Activated CD4-positive, alpha-beta T cell treated with anti-CD3 and anti-CD28 coated beads, Interleukin-2, amount 10 ng/mL, durations not matched to agents 24 days and 14 days (primary cell): ENCODE measurements at regions not wholly inside any gene's neighbourhood (a gene's known extent, or its start where the extent isn't known, plus 50 kb on each side); places are given as distances from the start of the nearest gene placed in this dataset.

Experiments used
- DNase-seq: peaks from one replicate; pipeline ENCODE4 v3.0.0; 2022
- H3K27ac Mint-ChIP-seq: one replicate; pipeline ENCODE4 v1.8.0; 2022; ENCODE audit warnings: mild to moderate bottlenecking, mixed read lengths
- H3K27me3 Mint-ChIP-seq: one replicate; pipeline ENCODE4 v1.8.0; 2022; ENCODE audit warnings: mixed read lengths
- H3K36me3 Mint-ChIP-seq: one replicate; pipeline ENCODE4 v1.8.0; 2022; ENCODE audit warnings: low read depth, mild to moderate bottlenecking, mixed read lengths
- H3K4me1 Mint-ChIP-seq: one replicate; pipeline ENCODE4 v1.8.0; 2021; ENCODE audit warnings: mixed read lengths
- H3K4me3 Mint-ChIP-seq: one replicate; pipeline ENCODE4 v1.8.0; 2022; ENCODE audit warnings: mild to moderate bottlenecking, moderate library complexity, mixed read lengths
- H3K9me3 Mint-ChIP-seq: one replicate; pipeline ENCODE4 v1.8.0; 2021; ENCODE audit warnings: mixed read lengths
- intact Hi-C: fragments of 100-400 bp; cut with micrococcal nuclease; formaldehyde crosslinking; loops from one replicate; pipeline ENCODE4 v1.15.1; 2023

GRCh38 chr5:125004009-125004408 lies 257.6 kb upstream of the ZNF608 start:
- Mint-ChIP-seq H3K4me3 (no peak overlapping the region), H3K27ac (no peak overlapping the region), H3K36me3 (no peaks in the 10 kb centered on the region), H3K27me3 (no peaks in the 10 kb centered on the region), H3K4me1 (no peaks in the 10 kb centered on the region), H3K9me3 (no peaks in the 10 kb centered on the region)
- intact Hi-C loops = no loop called here
- no peak for DNase-seq

- H3K27me3 Mint-ChIP-seq = no peaks in the 10 kb centered on the region
- no peak overlapping the region for H3K4me3 Mint-ChIP-seq
- H3K4me1 Mint-ChIP-seq = no peaks in the 10 kb centered on the region
- no peak for DNase-seq
- no peaks in the 10 kb centered on the region for H3K9me3 Mint-ChIP-seq
- H3K27ac Mint-ChIP-seq = no peak overlapping the region
- intact Hi-C loops = no loop called here
- H3K36me3 Mint-ChIP-seq = no peaks in the 10 kb centered on the region
These were observed 258.8 kb upstream of the ZNF608 start for GRCh38 chr5:125005266-125005665.

- no peaks in the 10 kb centered on the region for H3K36me3 Mint-ChIP-seq
- H3K9me3 Mint-ChIP-seq = no peaks in the 10 kb centered on the region
- H3K4me1 Mint-ChIP-seq = no peaks in the 10 kb centered on the region
- H3K4me3 Mint-ChIP-seq = no peak overlapping the region
- no peak overlapping the region for H3K27ac Mint-ChIP-seq
- intact Hi-C loops = no loop called here
- DNase-seq = no peak
- H3K27me3 Mint-ChIP-seq = no peaks in the 10 kb centered on the region
These were observed 259.7 kb upstream of the ZNF608 start for GRCh38 chr5:125006011-125006685.

GRCh38 chr5:125010356-125010755 lies 263.9 kb upstream of the ZNF608 start:
- Mint-ChIP-seq H3K4me1 (no peaks in the 10 kb centered on the region), H3K27me3 (no peaks in the 10 kb centered on the region), H3K27ac (no peak overlapping the region), H3K9me3 (no peaks in the 10 kb centered on the region), H3K4me3 (no peak overlapping the region), H3K36me3 (no peaks in the 10 kb centered on the region)
- DNase-seq = no peak
- intact Hi-C loops = no loop called here

GRCh38 chr5:125011014-125011413 lies 264.6 kb upstream of the ZNF608 start:
- H3K4me3 Mint-ChIP-seq = no peak overlapping the region

GRCh38 chr5:125011419-125011818 lies 265.0 kb upstream of the ZNF608 start:
- no peak for DNase-seq
- Mint-ChIP-seq H3K27ac (no peak overlapping the region), H3K27me3 (no peaks in the 10 kb centered on the region), H3K36me3 (no peaks in the 10 kb centered on the region), H3K4me1 (no peaks in the 10 kb centered on the region), H3K9me3 (no peaks in the 10 kb centered on the region), H3K4me3 (no peak overlapping the region)
- intact Hi-C loops = no loop called here

More at GRCh38 chr5:125011014-125011413, 264.6 kb upstream of the ZNF608 start:
- intact Hi-C loops = no loop called here
- Mint-ChIP-seq H3K9me3 (no peaks in the 10 kb centered on the region), H3K27me3 (no peaks in the 10 kb centered on the region), H3K4me1 (no peaks in the 10 kb centered on the region), H3K27ac (no peak overlapping the region), H3K36me3 (no peaks in the 10 kb centered on the region)
- no peak for DNase-seq

- Mint-ChIP-seq H3K9me3 (no peaks in the 10 kb centered on the region), H3K27ac (no peak overlapping the region), H3K4me1 (no peaks in the 10 kb centered on the region), H3K4me3 (no peak overlapping the region), H3K27me3 (no peaks in the 10 kb centered on the region), H3K36me3 (no peaks in the 10 kb centered on the region)
- no peak for DNase-seq
- intact Hi-C loops = no loop called here
These were observed 265.5 kb upstream of the ZNF608 start for GRCh38 chr5:125011947-125012346.

GRCh38 chr5:125012727-125013451 lies 266.4 kb upstream of the ZNF608 start:
- Mint-ChIP-seq H3K36me3 (no peaks in the 10 kb centered on the region), H3K4me3 (no peak overlapping the region), H3K27me3 (no peaks in the 10 kb centered on the region), H3K4me1 (no peaks in the 10 kb centered on the region), H3K27ac (no peak overlapping the region), H3K9me3 (no peaks in the 10 kb centered on the region)
- intact Hi-C loops = no loop called here
- DNase-seq = no peak

- H3K4me3 Mint-ChIP-seq = no peak overlapping the region
- no peak for DNase-seq
- H3K36me3 Mint-ChIP-seq = no peaks in the 10 kb centered on the region
- H3K9me3 Mint-ChIP-seq = no peaks in the 10 kb centered on the region
- H3K27me3 Mint-ChIP-seq = no peaks in the 10 kb centered on the region
- intact Hi-C loops = no loop called here
- H3K27ac Mint-ChIP-seq = no peak overlapping the region
- no peaks in the 10 kb centered on the region for H3K4me1 Mint-ChIP-seq
These were observed 267.8 kb upstream of the ZNF608 start for GRCh38 chr5:125014202-125014601.

GRCh38 chr5:125017796-125018195 lies 271.4 kb upstream of the ZNF608 start:
- no peaks in the 10 kb centered on the region for H3K27me3 Mint-ChIP-seq
- DNase-seq = no peak
- no peaks in the 10 kb centered on the region for H3K9me3 Mint-ChIP-seq
- H3K27ac Mint-ChIP-seq = no peak overlapping the region
- H3K36me3 Mint-ChIP-seq = no peaks in the 10 kb centered on the region
- no peaks in the 10 kb centered on the region for H3K4me1 Mint-ChIP-seq
- intact Hi-C loops = no loop called here
- H3K4me3 Mint-ChIP-seq = no peak overlapping the region

GRCh38 chr5:125023673-125024072 lies 277.2 kb upstream of the ZNF608 start:
- Mint-ChIP-seq H3K27me3 (no peaks in the 10 kb centered on the region), H3K4me3 (no peak overlapping the region)

GRCh38 chr5:125026867-125027731 lies 280.7 kb upstream of the ZNF608 start:
- no peak for DNase-seq
- H3K27ac Mint-ChIP-seq = no peak overlapping the region
- no peaks in the 10 kb centered on the region for H3K27me3 Mint-ChIP-seq
- no peaks in the 10 kb centered on the region for H3K9me3 Mint-ChIP-seq
- H3K36me3 Mint-ChIP-seq = no peaks in the 10 kb centered on the region
- no peak overlapping the region for H3K4me3 Mint-ChIP-seq
- intact Hi-C loops = no loop called here
- H3K4me1 Mint-ChIP-seq = no peaks in the 10 kb centered on the region

More at GRCh38 chr5:125023673-125024072, 277.2 kb upstream of the ZNF608 start:
- no peak for DNase-seq
- Mint-ChIP-seq H3K9me3 (no peaks in the 10 kb centered on the region), H3K27ac (no peak overlapping the region), H3K36me3 (no peaks in the 10 kb centered on the region), H3K4me1 (no peaks in the 10 kb centered on the region)
- intact Hi-C loops = no loop called here

GRCh38 chr5:125032286-125032685 lies 285.8 kb upstream of the ZNF608 start:
- Mint-ChIP-seq H3K4me1 (no peaks in the 10 kb centered on the region), H3K27ac (no peak overlapping the region), H3K36me3 (no peaks in the 10 kb centered on the region), H3K9me3 (no peaks in the 10 kb centered on the region), H3K27me3 (no peaks in the 10 kb centered on the region), H3K4me3 (no peak overlapping the region)
- DNase-seq = no peak
- intact Hi-C loops = no loop called here

GRCh38 chr5:125033602-125034001 lies 287.2 kb upstream of the ZNF608 start:
- H3K27ac Mint-ChIP-seq = no peak overlapping the region
- H3K27me3 Mint-ChIP-seq = no peaks in the 10 kb centered on the region
- H3K9me3 Mint-ChIP-seq = no peaks in the 10 kb centered on the region
- intact Hi-C loops = no loop called here
- H3K4me1 Mint-ChIP-seq = no peaks in the 10 kb centered on the region
- H3K36me3 Mint-ChIP-seq = no peaks in the 10 kb centered on the region
- DNase-seq = no peak
- no peak overlapping the region for H3K4me3 Mint-ChIP-seq
